ENCODE measurements at regions not wholly inside any gene's neighbourhood (a gene's known extent, or its start where the extent isn't known, plus 50 kb on each side); places are given as distances from the start of the nearest gene placed in this dataset.

DNA sequence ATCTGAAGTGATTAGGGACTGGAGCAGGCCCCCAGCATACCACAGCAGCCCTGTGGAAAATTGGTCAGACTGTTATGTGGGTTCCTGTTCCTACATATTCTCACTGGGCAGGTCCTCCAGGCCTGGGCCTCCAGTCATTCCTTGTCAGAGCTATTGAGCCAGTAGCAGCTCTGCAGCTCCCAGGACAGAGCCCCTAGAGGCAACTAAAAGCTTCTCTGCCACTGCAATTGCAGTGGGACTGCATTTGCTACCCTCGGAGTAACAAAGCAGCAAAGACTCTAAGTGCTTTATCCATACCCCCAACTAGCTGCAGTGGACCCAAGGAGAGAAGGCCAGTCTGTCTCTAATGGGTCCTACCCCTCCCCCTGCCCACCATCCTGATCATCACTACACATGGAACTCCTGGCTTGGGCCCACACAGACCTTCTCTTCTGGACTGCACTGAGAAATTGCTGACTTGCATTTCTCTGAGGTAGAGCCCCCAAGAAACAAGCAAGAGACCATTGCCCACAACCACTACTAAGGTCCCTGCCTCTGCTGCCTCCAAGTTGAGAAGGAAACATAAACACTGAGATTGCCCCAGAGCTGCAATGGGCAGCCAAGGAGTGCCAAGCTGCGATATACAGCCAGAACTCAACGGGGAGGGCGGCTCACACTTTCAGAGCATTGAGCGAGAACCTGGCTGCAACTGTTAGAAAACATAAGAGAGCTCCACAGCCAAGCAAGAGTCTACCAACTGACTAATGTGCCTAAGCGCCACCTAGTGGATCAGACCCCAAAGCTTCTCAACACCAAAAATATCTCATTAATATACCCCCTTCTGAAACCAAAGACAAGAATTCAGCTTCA, 738.7 kb upstream of the NDST4 start:
- no peak for TF ChIP-seq EZH2phosphoT487 (IDR thresholded peaks at IDR 0.05; ENCODE audit: insufficient read depth, low read depth)
- no peak for TF ChIP-seq EZH2 (IDR thresholded peaks at IDR 0.05; ENCODE audit: insufficient read depth, poor library complexity, severe bottlenecking)

Data from GM23248 (cell line).